Neural cell (in vitro differentiated cells): ENCODE measurements at regions not wholly inside any gene's neighbourhood (a gene's known extent, or its start where the extent isn't known, plus 50 kb on each side); places are given as distances from the start of the nearest gene placed in this dataset.

Experiments used
- H2AFZ ChIP-seq: fragments of 200-600, 300-800 bp; sonication (generic), shearing (Covaris generic); 2 replicates; pipeline ENCODE4 v1.6.0; 2014; ENCODE audit warnings: low read depth, mild to moderate bottlenecking, antibody characterized with exemption, low read length, moderate library complexity
- H3F3A ChIP-seq: fragments of 200-600 bp; shearing (Covaris generic); 2 replicates; pipeline ENCODE4 v1.6.1; 2016; ENCODE audit warnings: mild to moderate bottlenecking, moderate library complexity, mixed read lengths, antibody characterized with exemption, low read length; ENCODE audit not compliant: insufficient read depth, poor library complexity, severe bottlenecking
- H3K27ac ChIP-seq: fragments of 200-600, 300-800 bp; sonication (generic), shearing (Covaris generic); 2 replicates; pipeline ENCODE4 v1.5.1; 2014; ENCODE audit warnings: mild to moderate bottlenecking, low read length, moderate library complexity
- H3K27me3 ChIP-seq: fragments of 300-800, 200-600 bp; sonication (generic), shearing (Covaris generic); 2 replicates; pipeline ENCODE4 v1.6.0; 2014; ENCODE audit warnings: mild to moderate bottlenecking, low read depth, low read length, moderate library complexity; ENCODE audit not compliant: insufficient read depth
- H3K36me3 ChIP-seq: fragments of 300-800, 200-600 bp; sonication (generic), shearing (Covaris generic); 2 replicates; pipeline ENCODE4 v1.5.1; 2014; ENCODE audit warnings: mild to moderate bottlenecking, antibody characterized with exemption, low read length, moderate library complexity; ENCODE audit not compliant: insufficient read depth
- H3K4me2 ChIP-seq: fragments of 300-800, 200-600 bp; sonication (generic), shearing (Covaris generic); 2 replicates; pipeline ENCODE4 v1.6.0; 2014; ENCODE audit warnings: mild to moderate bottlenecking, low read length
- H3K4me3 ChIP-seq: fragments of 300-800, 200-600 bp; sonication (generic), shearing (Covaris generic); 2 replicates; pipeline ENCODE4 v1.5.1; 2014; ENCODE audit warnings: mild to moderate bottlenecking, low read length, moderate library complexity
- H3K79me2 ChIP-seq: fragments of 200-600 bp; shearing (Covaris generic); replicated peaks from 2 replicates; pipeline ENCODE4 v1.6.0; 2014; ENCODE audit warnings: mild to moderate bottlenecking, low read length, moderate library complexity; ENCODE audit not compliant: insufficient read depth
- H3K9ac ChIP-seq: fragments of 300-800, 200-600 bp; sonication (generic), shearing (Covaris generic); 2 replicates; pipeline ENCODE4 v1.6.1; 2016; ENCODE audit warnings: mild to moderate bottlenecking, low read length, mixed read lengths
- H3K9me2 ChIP-seq: fragments of 200-600 bp; shearing (Covaris generic); 2 replicates; pipeline ENCODE4 v1.6.1; 2016; ENCODE audit warnings: mild to moderate bottlenecking, low read length, mixed read lengths; ENCODE audit not compliant: insufficient read depth
- H3K9me3 ChIP-seq: fragments of 200-600, 300-800 bp; sonication (generic), shearing (Covaris generic); 2 replicates; pipeline ENCODE4 v1.6.1; 2016; ENCODE audit warnings: mild to moderate bottlenecking, mixed run types, low read length, moderate library complexity, mixed read lengths
- H4K20me1 ChIP-seq: fragments of 200-600 bp; shearing (Covaris generic); 2 replicates; pipeline ENCODE4 v1.6.1; 2016; ENCODE audit warnings: mild to moderate bottlenecking, mixed run types; ENCODE audit not compliant: insufficient read depth
- EP300 ChIP-seq: fragments of 450-650 bp; conservative IDR thresholded peaks from 2 replicates; pipeline ENCODE4 v1.6.1; 2014; ENCODE audit warnings: antibody characterized with exemption, mild to moderate bottlenecking, moderate library complexity; ENCODE audit not compliant: poor library complexity, severe bottlenecking
- EZH2 ChIP-seq: fragments of 200-600, 300-800 bp; shearing (Covaris generic), sonication (generic); IDR thresholded peaks from 2 replicates; pipeline ENCODE4 v1.6.1; 2014; ENCODE audit warnings: antibody characterized with exemption, low read length, borderline replicate concordance, mild to moderate bottlenecking; ENCODE audit not compliant: insufficient read depth, poor library complexity, severe bottlenecking
- MXI1 ChIP-seq: fragments of 450-650 bp; conservative IDR thresholded peaks from 2 replicates; pipeline ENCODE4 v1.6.1; 2014; ENCODE audit warnings: antibody characterized with exemption, mild to moderate bottlenecking; ENCODE audit not compliant: poor library complexity, severe bottlenecking
- POLR2AphosphoS5 ChIP-seq: IDR thresholded peaks from 2 replicates; pipeline ENCODE4 v1.6.1; 2012
- RAD21 ChIP-seq: fragments of 450-650 bp; conservative IDR thresholded peaks from 2 replicates; pipeline ENCODE4 v1.6.1; 2014; ENCODE audit warnings: antibody characterized with exemption, mild to moderate bottlenecking, moderate library complexity
- SMC3 ChIP-seq: fragments of 450-650 bp; conservative IDR thresholded peaks from 2 replicates; pipeline ENCODE4 v1.6.1; 2014; ENCODE audit warnings: antibody characterized with exemption, mild to moderate bottlenecking, moderate library complexity; ENCODE audit not compliant: poor library complexity
- TAF1 ChIP-seq: IDR thresholded peaks from 2 replicates; pipeline ENCODE4 v1.6.1; 2012; ENCODE audit warnings: low read depth
- TF ChIP-seq, protein P1 (sequence below): IDR thresholded peaks from 2 replicates; pipeline ENCODE4 v1.6.1; 2012; ENCODE audit warnings: borderline replicate concordance
- TF ChIP-seq, protein P2 (sequence below): fragments of 450-650 bp; IDR thresholded peaks from 2 replicates; pipeline ENCODE4 v1.5.1; 2014; ENCODE audit warnings: antibody characterized with exemption, mild to moderate bottlenecking, moderate library complexity; ENCODE audit not compliant: poor library complexity, severe bottlenecking

DNA sequence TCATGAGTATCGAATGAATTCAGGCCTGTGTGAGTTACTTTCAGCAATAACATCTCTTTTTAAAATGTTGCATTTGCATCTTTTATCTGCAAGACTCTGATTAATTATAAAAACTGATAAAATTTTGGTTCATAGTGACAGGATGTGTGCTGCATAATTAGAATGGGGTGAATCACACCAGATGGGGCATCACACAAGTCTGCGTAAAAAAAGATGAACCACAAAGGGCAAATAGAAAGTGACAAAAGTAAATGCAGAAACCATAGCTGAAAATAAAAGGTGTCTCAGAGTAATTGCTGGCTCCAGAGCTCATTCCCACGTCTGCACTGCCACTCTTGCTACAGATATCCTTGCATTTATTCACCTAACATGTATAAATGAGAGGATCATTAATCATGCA, 131.1 kb downstream of the HS3ST1 start:
- Histone ChIP-seq H3K27me3 (no peaks in the 10 kb centered on the region), H3K9me3 (no peaks in the 10 kb centered on the region), H2AFZ (no peak overlapping the region)

DNA sequence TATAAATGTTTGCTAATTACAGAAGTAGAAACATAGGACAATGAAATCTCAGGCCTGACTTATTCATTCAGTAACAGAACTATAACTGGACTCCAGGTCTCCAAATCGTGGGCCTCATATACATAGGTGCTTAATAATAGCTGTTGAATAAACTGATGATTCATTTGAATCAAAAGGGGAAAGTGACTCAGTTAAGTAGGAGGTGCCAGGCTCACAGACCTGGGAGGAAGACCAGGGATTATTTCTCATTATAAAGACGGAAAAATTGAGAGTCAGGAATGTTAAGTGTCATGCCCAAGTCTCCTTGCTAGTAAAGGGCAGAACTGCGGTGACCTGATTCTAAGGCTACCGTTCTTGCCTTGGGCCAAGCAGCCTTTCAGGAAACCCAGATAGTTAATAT, 131.5 kb downstream of the HS3ST1 start:
- H3F3A ChIP-seq, result no peaks in the 10 kb centered on the region
- H3K4me2 ChIP-seq, result no peak overlapping the region
- no peaks in the 10 kb centered on the region for H4K20me1 ChIP-seq
- H3K4me3 ChIP-seq, result no peak overlapping the region
- no peak overlapping the region for H3K9ac ChIP-seq
- H3K9me3 ChIP-seq, result no peaks in the 10 kb centered on the region
- H3K27me3 ChIP-seq, result no peaks in the 10 kb centered on the region
- H3K27ac ChIP-seq, result no peak overlapping the region
- H3K9me2 ChIP-seq, result no peaks in the 10 kb centered on the region
- no peaks in the 10 kb centered on the region for H3K36me3 ChIP-seq
- TF ChIP-seq SMC3, result no peak
- TF ChIP-seq RAD21, result no peak
- TF ChIP-seq POLR2AphosphoS5, result no peak
- no peak for TF ChIP-seq EP300
- TF ChIP-seq, protein P1, sequence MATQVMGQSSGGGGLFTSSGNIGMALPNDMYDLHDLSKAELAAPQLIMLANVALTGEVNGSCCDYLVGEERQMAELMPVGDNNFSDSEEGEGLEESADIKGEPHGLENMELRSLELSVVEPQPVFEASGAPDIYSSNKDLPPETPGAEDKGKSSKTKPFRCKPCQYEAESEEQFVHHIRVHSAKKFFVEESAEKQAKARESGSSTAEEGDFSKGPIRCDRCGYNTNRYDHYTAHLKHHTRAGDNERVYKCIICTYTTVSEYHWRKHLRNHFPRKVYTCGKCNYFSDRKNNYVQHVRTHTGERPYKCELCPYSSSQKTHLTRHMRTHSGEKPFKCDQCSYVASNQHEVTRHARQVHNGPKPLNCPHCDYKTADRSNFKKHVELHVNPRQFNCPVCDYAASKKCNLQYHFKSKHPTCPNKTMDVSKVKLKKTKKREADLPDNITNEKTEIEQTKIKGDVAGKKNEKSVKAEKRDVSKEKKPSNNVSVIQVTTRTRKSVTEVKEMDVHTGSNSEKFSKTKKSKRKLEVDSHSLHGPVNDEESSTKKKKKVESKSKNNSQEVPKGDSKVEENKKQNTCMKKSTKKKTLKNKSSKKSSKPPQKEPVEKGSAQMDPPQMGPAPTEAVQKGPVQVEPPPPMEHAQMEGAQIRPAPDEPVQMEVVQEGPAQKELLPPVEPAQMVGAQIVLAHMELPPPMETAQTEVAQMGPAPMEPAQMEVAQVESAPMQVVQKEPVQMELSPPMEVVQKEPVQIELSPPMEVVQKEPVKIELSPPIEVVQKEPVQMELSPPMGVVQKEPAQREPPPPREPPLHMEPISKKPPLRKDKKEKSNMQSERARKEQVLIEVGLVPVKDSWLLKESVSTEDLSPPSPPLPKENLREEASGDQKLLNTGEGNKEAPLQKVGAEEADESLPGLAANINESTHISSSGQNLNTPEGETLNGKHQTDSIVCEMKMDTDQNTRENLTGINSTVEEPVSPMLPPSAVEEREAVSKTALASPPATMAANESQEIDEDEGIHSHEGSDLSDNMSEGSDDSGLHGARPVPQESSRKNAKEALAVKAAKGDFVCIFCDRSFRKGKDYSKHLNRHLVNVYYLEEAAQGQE, result no peak
- no peak for TF ChIP-seq EZH2
- no peak for TF ChIP-seq MXI1
- no peak for TF ChIP-seq TAF1
- TF ChIP-seq, protein P2, sequence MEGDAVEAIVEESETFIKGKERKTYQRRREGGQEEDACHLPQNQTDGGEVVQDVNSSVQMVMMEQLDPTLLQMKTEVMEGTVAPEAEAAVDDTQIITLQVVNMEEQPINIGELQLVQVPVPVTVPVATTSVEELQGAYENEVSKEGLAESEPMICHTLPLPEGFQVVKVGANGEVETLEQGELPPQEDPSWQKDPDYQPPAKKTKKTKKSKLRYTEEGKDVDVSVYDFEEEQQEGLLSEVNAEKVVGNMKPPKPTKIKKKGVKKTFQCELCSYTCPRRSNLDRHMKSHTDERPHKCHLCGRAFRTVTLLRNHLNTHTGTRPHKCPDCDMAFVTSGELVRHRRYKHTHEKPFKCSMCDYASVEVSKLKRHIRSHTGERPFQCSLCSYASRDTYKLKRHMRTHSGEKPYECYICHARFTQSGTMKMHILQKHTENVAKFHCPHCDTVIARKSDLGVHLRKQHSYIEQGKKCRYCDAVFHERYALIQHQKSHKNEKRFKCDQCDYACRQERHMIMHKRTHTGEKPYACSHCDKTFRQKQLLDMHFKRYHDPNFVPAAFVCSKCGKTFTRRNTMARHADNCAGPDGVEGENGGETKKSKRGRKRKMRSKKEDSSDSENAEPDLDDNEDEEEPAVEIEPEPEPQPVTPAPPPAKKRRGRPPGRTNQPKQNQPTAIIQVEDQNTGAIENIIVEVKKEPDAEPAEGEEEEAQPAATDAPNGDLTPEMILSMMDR, result no peak
- H2AFZ ChIP-seq, result no peak overlapping the region
- H3K79me2 ChIP-seq, result no peaks in the 10 kb centered on the region

More for the DNA sequence above, 131.1 kb downstream of the HS3ST1 start:
- no peaks in the 10 kb centered on the region for H3K36me3 ChIP-seq
- H3K9ac ChIP-seq, result no peak overlapping the region
- no peak overlapping the region for H3K4me2 ChIP-seq
- no peak for TF ChIP-seq RAD21
- no peak for TF ChIP-seq EZH2
- no peak for TF ChIP-seq POLR2AphosphoS5
- no peak for TF ChIP-seq EP300
- TF ChIP-seq, protein P1, result no peak
- TF ChIP-seq, protein P2, result no peak
- TF ChIP-seq MXI1, result no peak
- no peaks in the 10 kb centered on the region for H3F3A ChIP-seq
- no peak overlapping the region for H3K4me3 ChIP-seq
- no peaks in the 10 kb centered on the region for H3K9me2 ChIP-seq
- no peaks in the 10 kb centered on the region for H4K20me1 ChIP-seq
- no peaks in the 10 kb centered on the region for H3K79me2 ChIP-seq
- H3K27ac ChIP-seq, result no peak overlapping the region
